Activated naive CD8-positive, alpha-beta T cell treated with anti-CD3 and anti-CD28 coated beads, Interleukin-2, amount 10 ng/mL, durations not matched to agents 7 days and 5 days (primary cell): ENCODE measurements at regions not wholly inside any gene's neighbourhood (a gene's known extent, or its start where the extent isn't known, plus 50 kb on each side); places are given as distances from the start of the nearest gene placed in this dataset.

Experiments used
- ATAC-seq: fragments of 150-1000 bp; cut with Tn5 transposase; one replicate; pipeline ENCODE4 v1.10.0; 2021; ENCODE audit warnings: low read depth, moderate library complexity
- POLR2A ChIA-PET: fragments of 350-600 bp; sonication (Branson Sonifier 250); formaldehyde crosslinking; loops from one replicate; lab custom pipeline; 2021; ENCODE audit warnings: antibody characterized with exemption; lab: Charles Lee
- DNase-seq: peaks from one replicate; pipeline ENCODE4 v3.0.0; 2021
- H3K27ac Mint-ChIP-seq: one replicate; pipeline ENCODE4 v1.8.0; 2022; ENCODE audit warnings: mild to moderate bottlenecking, mixed read lengths
- H3K27me3 Mint-ChIP-seq: one replicate; pipeline ENCODE4 v1.8.0; 2022; ENCODE audit warnings: mild to moderate bottlenecking, moderate library complexity, mixed read lengths
- H3K36me3 Mint-ChIP-seq: one replicate; pipeline ENCODE4 v1.8.0; 2021; ENCODE audit warnings: mild to moderate bottlenecking, mixed read lengths
- H3K4me1 Mint-ChIP-seq: one replicate; pipeline ENCODE4 v1.8.0; 2021; ENCODE audit warnings: mixed read lengths
- H3K4me3 Mint-ChIP-seq: one replicate; pipeline ENCODE4 v1.8.0; 2022; ENCODE audit warnings: mild to moderate bottlenecking, moderate library complexity, mixed read lengths
- H3K9me3 Mint-ChIP-seq: one replicate; pipeline ENCODE4 v1.8.0; 2021; ENCODE audit warnings: mixed read lengths

DNA sequence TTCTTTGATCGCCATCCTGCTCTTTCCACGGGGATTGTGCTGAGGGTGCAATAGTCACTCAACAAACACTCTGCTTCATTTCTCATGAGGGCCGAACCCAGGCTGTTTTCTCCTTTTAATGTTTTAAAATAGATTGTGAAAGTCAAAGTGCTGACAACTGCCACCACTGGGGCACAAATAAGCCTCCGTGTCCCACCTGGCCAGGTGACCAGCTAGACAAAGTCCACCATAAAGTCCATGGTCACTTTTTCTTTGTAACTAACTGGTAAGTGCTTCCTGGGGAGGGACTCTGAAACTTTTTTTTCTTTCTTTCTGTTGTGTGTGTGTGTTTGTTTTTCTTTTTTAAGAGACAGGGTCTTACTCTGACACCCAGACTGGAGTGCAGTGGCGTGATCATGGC lies 219.8 kb downstream of the LY86 start:
- H3K4me3 Mint-ChIP-seq: no peak overlapping the region
- DNase-seq (no peak), ATAC-seq (no peak)
- peaks cover 17% of the 10 kb centered on the region for H3K27me3 Mint-ChIP-seq
- H3K4me1 Mint-ChIP-seq: peaks cover 27% of the 10 kb centered on the region
- POLR2A ChIA-PET: no interaction called here
- H3K36me3 Mint-ChIP-seq: no peaks in the 10 kb centered on the region
- no peak overlapping the region for H3K27ac Mint-ChIP-seq
- H3K9me3 Mint-ChIP-seq: no peaks in the 10 kb centered on the region

DNA sequence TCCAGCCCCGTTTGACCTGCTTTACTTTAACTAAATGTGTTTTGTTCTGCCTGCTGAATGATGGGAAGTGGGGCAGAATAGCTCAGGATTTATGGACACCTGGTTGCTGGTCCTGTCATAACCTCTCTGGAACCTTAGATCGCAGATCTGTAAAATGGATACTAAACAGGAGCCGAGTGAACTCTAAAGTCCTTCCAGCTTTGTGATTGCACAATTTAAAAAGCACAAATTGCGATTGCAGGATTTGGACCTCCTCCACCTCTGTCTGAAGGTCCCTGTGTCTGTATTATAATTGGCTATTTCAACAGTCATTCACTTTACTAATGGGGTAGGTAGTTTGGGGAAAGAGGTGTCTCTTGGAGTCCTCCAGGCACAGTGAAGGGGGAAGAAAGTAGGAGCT lies 220.4 kb downstream of the LY86 start:
- Mint-ChIP-seq H3K27ac (no peak overlapping the region), H3K4me3 (no peak overlapping the region)

DNA sequence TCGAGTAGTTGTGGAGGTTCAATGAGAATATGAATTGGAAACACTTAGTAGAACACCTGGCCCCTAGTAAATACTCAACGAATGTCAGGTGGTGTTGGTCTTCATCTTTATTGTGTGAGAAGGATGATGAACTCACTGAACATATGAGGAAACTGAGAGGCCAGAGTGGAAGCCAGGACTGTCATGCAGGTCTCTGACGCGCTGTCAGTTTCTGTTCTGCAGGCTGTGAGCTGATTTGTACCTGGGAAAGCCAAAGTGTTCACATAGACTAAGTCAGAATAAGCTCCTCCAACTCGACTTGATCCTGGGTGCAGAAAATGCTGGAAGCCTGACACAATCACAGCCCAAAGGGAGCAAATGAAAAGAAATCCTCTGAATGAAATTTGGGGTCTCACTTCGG lies 222.2 kb downstream of the LY86 start:
- H3K27ac Mint-ChIP-seq: peak overlapping the region; percentile 96
- ATAC-seq (peak; percentile 9), DNase-seq (no peak)
- POLR2A ChIA-PET: interaction anchor here (2.4 kb wide), 1 partner anchor 11 kb away, joined by 6 read pairs; no protein-coding TSS in a partner anchor
- H3K27me3 Mint-ChIP-seq: peaks cover 15% of the 10 kb centered on the region
- peaks cover 23% of the 10 kb centered on the region for H3K4me1 Mint-ChIP-seq
- no peaks in the 10 kb centered on the region for H3K36me3 Mint-ChIP-seq
- H3K4me3 Mint-ChIP-seq: peak overlapping the region; percentile 96
- H3K9me3 Mint-ChIP-seq: no peaks in the 10 kb centered on the region

More for the DNA sequence above, 220.4 kb downstream of the LY86 start:
- POLR2A ChIA-PET: no interaction called here
- DNase-seq: no peak
- H3K36me3 Mint-ChIP-seq: no peaks in the 10 kb centered on the region
- peaks cover 23% of the 10 kb centered on the region for H3K4me1 Mint-ChIP-seq
- H3K27me3 Mint-ChIP-seq: peaks cover 17% of the 10 kb centered on the region
- no peak for ATAC-seq
- H3K9me3 Mint-ChIP-seq: no peaks in the 10 kb centered on the region

DNA sequence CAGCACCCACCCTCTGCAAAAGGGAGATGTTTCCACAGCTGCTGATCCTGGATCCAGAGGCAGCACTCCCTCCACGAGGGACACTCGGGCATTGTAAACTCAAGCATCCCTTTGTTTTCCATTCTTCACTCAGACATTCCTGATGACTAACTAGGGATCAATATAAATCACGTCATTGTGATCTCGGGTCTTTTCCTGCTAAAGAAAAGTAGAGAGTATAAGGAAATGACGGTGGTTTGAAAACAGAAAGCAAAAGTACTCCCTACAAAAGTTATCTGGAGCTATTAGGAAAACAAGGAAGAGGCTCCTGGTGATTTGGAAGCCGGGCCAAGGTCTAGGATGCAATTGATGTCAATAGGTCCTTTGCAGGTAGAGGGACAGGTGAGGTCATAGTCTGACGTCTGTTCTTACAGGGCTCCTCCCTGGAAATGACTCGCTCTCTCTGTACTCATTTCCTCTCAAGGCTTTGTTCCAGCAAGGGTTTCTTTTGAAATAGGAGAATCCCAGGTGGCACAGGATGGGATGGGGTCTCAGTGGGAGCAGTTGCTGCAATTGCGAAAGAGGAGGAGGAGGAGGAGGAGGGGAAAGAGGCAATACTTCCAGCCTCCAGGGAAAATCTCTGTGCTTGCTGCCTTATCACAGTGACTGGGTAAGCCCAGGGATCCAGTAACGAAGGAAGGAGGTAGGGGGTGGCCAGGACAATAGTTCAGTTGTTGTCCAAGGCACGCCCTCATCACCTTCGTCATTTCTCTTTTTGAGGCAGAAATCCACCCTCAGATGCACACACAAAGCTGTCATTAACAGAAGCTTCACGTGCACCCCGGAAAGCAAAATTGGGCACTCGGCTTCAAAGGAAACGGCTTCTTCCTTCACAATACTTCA lies 222.8 kb downstream of the LY86 start:
- ATAC-seq: peak; percentile 86
- POLR2A ChIA-PET: interaction anchor here (2.4 kb wide), 1 partner anchor 12 kb away, joined by 6 read pairs; no protein-coding TSS in a partner anchor
- peaks cover 15% of the 10 kb centered on the region for H3K27me3 Mint-ChIP-seq

DNA sequence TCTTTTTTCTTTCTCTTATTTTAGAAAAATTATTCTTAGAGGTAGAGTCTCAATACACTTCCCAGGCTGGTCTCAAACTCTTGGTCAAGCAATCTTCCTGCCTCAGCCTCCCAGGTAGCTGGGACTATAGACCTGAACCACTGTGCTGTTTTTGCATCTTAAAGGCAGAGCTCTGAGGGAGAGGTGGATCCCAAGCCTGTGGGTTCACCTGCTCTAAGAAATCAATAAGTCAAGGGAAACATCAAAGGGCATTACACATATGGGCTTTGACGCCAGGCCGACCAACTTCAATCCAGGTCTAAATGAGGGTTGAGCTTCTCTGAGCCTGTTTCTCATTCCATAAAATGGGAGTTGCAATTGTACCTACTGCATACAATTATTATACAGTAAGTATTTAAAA lies 223.9 kb downstream of the LY86 start:
- Mint-ChIP-seq H3K9me3 (no peaks in the 10 kb centered on the region), H3K4me1 (peaks cover 23% of the 10 kb centered on the region), H3K36me3 (no peaks in the 10 kb centered on the region), H3K27me3 (peaks cover 12% of the 10 kb centered on the region), H3K4me3 (peak overlapping the region; percentile 9), H3K27ac (no peak overlapping the region)
- ATAC-seq: no peak
- POLR2A ChIA-PET: interaction anchor here (2.4 kb wide), 1 partner anchor 13 kb away, joined by 6 read pairs; no protein-coding TSS in a partner anchor
- no peak for DNase-seq

More for the DNA sequence above, 222.8 kb downstream of the LY86 start:
- peak overlapping the region; percentile 96 for H3K4me3 Mint-ChIP-seq
- no peaks in the 10 kb centered on the region for H3K9me3 Mint-ChIP-seq
- peaks cover 23% of the 10 kb centered on the region for H3K4me1 Mint-ChIP-seq
- peak overlapping the region; percentile 96 for H3K27ac Mint-ChIP-seq
- DNase-seq: no peak
- H3K36me3 Mint-ChIP-seq: no peaks in the 10 kb centered on the region

DNA sequence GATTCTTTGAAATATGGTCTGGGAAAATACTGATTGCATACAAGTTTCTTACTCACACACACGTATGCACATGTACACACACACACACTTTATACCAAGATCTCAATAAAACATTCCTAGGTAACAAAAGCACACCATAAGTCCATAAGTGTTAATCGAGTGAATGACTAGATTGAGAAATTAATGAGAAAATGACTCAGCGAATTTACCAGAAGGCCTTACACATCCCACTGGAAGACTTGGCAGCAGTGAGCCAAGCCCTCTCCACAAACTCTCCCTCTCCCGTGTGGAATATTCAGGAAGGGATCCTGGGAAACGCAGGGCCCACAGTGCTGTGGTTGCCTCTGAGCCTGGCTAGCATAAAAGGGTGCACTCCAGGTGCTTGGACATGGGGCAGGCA lies 227.2 kb downstream of the LY86 start:
- Mint-ChIP-seq H3K9me3 (no peaks in the 10 kb centered on the region), H3K4me1 (peaks cover 21% of the 10 kb centered on the region), H3K4me3 (no peak overlapping the region), H3K36me3 (no peaks in the 10 kb centered on the region), H3K27me3 (peaks cover 13% of the 10 kb centered on the region), H3K27ac (no peak overlapping the region)
- ATAC-seq (no peak), DNase-seq (no peak)
- POLR2A ChIA-PET: no interaction called here

DNA sequence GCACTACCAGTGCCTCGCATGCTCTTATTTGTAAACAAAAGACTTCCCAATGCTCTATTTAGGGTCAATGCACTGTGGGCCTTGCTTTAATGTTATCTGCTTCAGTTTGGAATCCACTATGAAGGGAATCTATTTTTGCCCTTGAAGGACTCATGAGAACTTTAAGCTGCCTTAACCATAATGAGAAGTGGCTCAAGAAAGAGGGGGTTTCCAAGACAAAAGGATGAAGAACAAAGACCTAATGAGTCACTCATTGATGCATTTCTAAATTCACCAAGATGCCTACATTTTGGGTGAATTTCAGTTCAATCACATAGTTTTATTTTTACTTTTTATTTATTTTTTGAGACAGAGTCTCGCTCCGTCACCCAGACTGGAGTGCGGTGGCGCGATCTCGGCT lies 228.2 kb downstream of the LY86 start:
- Mint-ChIP-seq H3K4me3 (no peak overlapping the region), H3K36me3 (no peaks in the 10 kb centered on the region), H3K9me3 (no peaks in the 10 kb centered on the region), H3K27me3 (peaks cover 15% of the 10 kb centered on the region), H3K4me1 (peaks cover 12% of the 10 kb centered on the region), H3K27ac (no peak overlapping the region)
- POLR2A ChIA-PET: no interaction called here
- ATAC-seq (no peak), DNase-seq (no peak)

DNA sequence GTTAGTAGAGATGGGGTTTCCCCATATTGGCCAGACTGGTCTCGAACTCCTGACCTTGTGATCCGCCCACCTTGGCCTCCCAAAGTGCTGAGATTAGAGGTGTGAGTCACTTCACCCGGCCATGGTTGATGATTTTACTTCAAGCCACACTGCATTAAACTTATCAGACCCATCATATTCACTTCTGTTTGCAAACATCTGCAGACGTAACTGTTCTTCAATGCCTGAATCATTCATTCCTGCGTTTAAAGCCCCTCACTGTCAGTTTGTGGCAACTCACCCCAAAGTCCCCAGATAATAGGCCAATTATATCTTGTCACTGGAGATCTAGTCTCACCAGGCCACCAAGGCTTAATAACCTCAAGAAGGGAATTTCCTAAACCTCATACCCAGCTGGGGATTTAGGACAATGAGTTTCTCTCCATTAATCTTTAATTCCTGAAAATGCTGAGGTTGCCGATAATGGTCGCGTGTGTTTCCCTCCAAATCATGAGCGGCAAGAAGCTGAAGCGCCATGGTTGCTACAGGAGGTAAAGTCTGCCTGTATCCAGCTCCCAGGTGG lies 229.6 kb downstream of the LY86 start:
- no peak for ATAC-seq
- no peak overlapping the region for H3K27ac Mint-ChIP-seq
- H3K36me3 Mint-ChIP-seq: no peaks in the 10 kb centered on the region
- POLR2A ChIA-PET: no interaction called here
- peaks cover 7% of the 10 kb centered on the region for H3K4me1 Mint-ChIP-seq
- H3K9me3 Mint-ChIP-seq: no peaks in the 10 kb centered on the region
- DNase-seq: no peak
- H3K4me3 Mint-ChIP-seq: no peak overlapping the region
- H3K27me3 Mint-ChIP-seq: peaks cover 15% of the 10 kb centered on the region

DNA sequence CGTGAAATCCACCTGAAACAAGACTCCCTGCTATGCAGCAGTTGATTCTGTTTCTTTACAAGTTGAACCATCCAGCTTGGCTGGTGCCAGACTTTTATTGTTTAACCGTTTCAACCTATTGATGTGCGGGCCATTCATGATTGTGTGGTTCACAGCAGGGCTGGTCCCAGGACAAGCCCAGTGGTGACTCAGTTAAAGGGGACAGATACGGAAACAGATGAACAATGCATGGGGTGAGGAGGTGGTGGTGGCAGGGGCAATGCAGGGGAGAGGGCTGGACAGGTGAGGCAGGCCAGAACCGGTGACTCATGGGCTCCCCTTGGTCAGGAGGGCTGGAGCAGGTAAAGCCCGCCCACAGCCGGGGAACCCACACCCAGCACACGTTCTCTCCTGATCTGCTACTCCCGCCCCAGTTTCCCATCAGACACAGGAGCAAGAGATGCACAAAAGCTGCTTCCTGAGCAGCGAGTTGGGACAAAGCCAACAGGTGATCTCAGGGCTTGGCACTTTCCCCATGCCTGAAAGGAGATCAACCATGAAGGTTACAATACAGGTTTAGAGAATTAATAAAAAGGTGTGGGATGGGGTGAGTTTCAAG lies 232.2 kb downstream of the LY86 start:
- Mint-ChIP-seq H3K4me3 (no peak overlapping the region), H3K27ac (no peak overlapping the region), H3K4me1 (peaks cover 14% of the 10 kb centered on the region), H3K27me3 (peaks cover 24% of the 10 kb centered on the region), H3K36me3 (no peaks in the 10 kb centered on the region), H3K9me3 (no peaks in the 10 kb centered on the region)
- POLR2A ChIA-PET: no interaction called here
- DNase-seq (no peak), ATAC-seq (no peak)

DNA sequence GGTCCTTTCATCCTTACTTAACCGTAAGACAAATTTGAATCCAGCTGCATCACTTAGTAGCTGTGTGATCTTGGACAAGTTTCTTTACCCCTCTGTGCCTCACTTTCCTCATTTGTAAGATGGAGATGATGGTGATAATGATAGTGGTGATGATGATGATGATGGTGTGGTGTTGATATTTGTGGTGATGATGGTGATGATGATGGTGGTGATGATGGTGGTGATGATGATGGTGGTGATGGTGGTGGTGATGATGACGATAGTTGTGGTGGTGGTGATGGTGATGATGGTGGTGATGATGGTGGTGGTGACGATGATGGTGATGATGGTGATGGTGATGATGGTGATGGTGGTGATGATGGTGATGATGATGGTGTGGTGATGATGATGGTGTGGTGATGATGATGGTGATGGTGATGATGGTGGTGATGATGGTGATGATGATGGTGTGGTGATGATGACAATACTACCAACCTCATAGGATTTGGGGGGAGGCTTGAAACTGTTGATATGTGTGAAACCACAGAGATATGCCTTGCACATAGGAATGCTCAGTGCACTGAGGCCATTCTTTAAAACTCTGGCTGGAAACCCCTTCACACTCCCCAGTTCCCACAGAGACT lies 233.2 kb downstream of the LY86 start:
- H3K36me3 Mint-ChIP-seq: no peaks in the 10 kb centered on the region
- DNase-seq (no peak), ATAC-seq (no peak)
- H3K27me3 Mint-ChIP-seq: peaks cover 24% of the 10 kb centered on the region
- H3K9me3 Mint-ChIP-seq: no peaks in the 10 kb centered on the region
- no peak overlapping the region for H3K27ac Mint-ChIP-seq
- H3K4me3 Mint-ChIP-seq: no peak overlapping the region
- POLR2A ChIA-PET: no interaction called here
- H3K4me1 Mint-ChIP-seq: peaks cover 22% of the 10 kb centered on the region

DNA sequence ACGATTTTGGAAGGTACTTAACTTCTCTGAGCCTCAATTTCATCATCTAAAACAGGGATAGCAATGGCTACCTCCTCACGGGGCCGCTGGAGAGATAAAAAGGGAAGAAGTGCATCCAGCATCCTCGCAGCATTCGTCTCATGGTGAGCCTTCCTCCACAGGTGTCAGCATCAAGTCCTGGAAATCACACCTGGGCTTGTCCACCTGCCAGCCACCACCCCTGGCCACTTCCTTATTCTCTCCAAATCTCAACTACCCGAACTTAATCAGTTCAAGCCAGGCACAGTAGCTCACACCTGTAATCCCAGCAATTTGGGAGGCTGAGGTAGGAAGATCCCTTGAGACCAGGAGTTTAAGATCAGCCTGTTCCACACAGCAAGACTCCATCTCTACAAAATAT lies 234.5 kb downstream of the LY86 start:
- ATAC-seq: no peak
- H3K36me3 Mint-ChIP-seq: no peaks in the 10 kb centered on the region
- POLR2A ChIA-PET: no interaction called here

DNA sequence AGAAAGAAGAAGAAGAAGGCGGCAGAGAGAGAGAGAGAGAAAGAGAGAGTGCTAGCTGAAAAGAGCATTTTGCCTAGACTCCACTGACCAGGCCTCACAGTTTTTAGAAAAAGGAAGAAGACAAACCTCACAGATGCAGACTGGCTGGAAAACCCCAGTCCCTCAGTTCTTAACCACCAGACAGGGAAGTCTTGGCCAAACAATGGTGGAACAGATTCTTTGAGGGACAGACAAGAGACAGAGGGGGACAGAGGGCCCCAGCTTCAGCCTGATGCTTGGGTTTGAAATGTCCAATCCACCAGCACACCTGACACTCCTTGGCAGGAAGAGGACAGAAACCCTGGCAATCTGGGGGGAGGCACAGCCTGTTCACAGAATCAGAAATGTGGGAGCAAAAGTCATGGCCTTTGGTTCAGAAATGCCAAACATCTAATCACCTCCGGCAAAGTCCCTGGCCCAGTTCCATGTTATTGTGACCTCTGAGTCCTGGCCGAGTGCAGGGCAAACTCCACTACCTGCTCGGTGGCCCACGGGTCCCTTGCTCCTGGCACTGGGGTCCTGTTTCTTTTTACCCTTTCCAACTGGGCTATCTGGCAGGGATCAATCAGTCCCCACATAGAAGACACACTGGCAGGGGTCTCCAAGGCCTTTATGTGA lies 235.2 kb downstream of the LY86 start:
- no peak for ATAC-seq
- H3K4me1 Mint-ChIP-seq: peaks cover 25% of the 10 kb centered on the region
- DNase-seq: no peak
- H3K4me3 Mint-ChIP-seq: no peak overlapping the region
- peaks cover 38% of the 10 kb centered on the region for H3K27me3 Mint-ChIP-seq
- POLR2A ChIA-PET: no interaction called here
- no peaks in the 10 kb centered on the region for H3K36me3 Mint-ChIP-seq
- no peak overlapping the region for H3K27ac Mint-ChIP-seq
- no peaks in the 10 kb centered on the region for H3K9me3 Mint-ChIP-seq

More for the DNA sequence above, 234.5 kb downstream of the LY86 start:
- no peak for DNase-seq
- H3K27me3 Mint-ChIP-seq: peaks cover 35% of the 10 kb centered on the region
- no peaks in the 10 kb centered on the region for H3K9me3 Mint-ChIP-seq
- peaks cover 25% of the 10 kb centered on the region for H3K4me1 Mint-ChIP-seq
- no peak overlapping the region for H3K27ac Mint-ChIP-seq
- no peak overlapping the region for H3K4me3 Mint-ChIP-seq

DNA sequence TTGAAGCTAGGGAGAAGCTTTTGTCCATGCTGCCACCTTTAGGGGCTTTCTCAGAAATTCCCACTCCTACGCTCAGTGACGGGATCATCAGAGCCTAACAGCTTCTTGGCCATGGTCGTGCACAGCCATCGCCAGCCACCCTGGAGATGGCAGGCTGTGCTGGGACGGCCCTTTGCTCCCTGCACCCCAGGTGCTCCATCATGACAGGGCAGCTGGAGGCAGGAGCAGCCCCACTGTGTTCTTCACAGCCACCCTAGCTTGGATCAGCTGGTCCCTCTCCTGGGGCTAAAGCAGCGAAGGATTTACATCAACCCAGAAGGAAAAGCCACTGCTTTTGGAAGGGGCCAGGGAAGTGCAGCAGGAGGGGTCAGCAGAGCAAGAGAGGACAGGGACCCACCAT lies 235.9 kb downstream of the LY86 start:
- peaks cover 25% of the 10 kb centered on the region for H3K4me1 Mint-ChIP-seq
- ATAC-seq: no peak
- DNase-seq: no peak
- H3K36me3 Mint-ChIP-seq: no peaks in the 10 kb centered on the region
- H3K27ac Mint-ChIP-seq: no peak overlapping the region
- H3K4me3 Mint-ChIP-seq: no peak overlapping the region
- no peaks in the 10 kb centered on the region for H3K9me3 Mint-ChIP-seq
- POLR2A ChIA-PET: no interaction called here
- peaks cover 33% of the 10 kb centered on the region for H3K27me3 Mint-ChIP-seq
